GM19395 (cell line): ENCODE measurements at regions not wholly inside any gene's neighbourhood (a gene's known extent, or its start where the extent isn't known, plus 50 kb on each side); places are given as distances from the start of the nearest gene placed in this dataset.

Experiments
- ATAC-seq: cut with Tn5 transposase; IDR thresholded peaks from one replicate; pipeline ENCODE4 v1.9.1; 2021; ENCODE audit warnings: mild to moderate bottlenecking, moderate library complexity; ENCODE audit not compliant: unreplicated experiment

DNA sequence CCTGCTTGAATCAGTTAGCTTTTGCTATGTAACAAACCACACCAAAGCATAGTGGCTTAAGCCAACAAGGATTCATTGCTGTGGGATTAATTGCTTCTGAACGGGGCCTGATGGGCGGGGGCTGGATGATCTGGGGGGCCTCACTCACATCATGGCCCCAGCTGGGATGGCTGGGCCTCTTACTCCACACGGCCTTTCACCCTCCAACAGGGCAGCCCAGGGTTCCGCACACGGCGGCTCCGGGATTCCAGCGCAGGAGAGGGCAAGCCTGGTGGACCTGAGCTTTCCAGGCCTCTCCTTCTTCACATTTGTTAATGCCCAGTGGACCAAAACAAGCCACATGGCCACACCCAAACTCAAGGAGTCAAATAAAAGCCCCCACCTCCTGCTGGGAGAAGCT, 86.3 kb upstream of the PHLPP1 start:
- no peak for ATAC-seq

DNA sequence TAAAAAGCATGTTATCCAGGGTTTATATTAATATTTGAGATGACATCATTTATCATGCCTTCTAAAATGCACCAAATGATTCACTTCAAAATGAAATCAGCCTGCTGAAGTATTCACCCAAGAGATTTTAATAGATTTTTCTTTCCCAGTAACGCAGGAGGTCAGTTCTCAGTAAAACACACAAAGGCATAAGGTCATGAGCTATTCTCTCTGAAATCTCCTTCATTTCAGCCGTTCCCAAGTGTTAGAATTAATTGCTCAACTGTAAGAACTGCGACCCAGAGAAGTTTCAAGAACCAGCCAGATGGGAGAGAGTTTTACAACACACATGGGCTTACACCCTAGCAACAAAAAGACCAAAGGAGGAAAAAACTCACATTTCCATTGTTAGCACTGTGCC, 84.2 kb upstream of the PHLPP1 start:
- no peak for ATAC-seq

DNA sequence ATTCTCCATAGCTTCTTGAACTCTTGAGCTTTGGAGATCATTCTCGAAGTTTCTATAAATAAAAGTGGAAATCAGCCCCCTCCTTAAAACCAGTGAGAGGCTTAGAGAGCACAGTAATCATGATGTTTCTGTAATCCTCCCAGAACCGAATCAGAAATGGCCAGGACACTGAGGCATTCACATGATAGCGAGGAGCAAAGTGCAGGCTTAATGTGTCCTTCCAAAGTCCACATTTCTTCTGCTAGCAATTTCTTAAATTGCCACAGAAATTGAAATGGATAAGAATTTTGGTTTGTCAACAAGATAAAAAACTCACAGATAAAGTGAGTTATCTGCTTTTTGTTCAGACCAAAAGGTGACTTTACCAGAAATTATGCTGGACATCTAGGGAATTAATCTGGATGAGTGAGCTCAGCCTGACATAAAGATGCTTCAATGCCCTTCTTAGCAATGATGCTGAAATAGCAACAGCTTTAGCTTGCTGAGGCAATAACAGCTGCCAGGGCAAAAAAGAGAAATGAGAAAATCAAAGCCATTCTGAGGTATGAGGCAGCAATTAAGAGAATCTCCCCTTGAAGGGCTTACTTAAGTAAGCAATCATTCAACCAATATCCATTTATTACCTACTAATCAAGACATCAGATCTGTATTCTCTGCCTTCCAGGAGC, 82.4 kb upstream of the PHLPP1 start:
- no peak for ATAC-seq

DNA sequence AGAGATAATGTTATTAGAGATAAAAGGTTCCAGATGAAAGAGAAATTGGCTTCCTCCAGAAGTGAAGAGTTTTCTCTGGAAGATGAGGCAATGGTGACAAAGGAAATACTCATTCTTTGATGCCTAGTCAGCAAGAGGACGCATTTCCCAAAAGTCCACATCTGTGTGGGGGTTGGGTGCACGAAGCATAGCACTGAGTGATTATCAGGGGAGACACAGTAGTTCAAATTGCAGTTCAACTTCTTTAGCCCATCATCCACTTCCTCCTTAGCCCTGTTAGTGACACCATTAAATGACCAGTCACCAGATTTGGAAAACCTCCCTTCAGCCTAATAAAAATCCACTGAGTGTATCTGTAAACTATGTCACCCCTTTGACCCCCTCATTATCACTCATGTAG, 80.9 kb upstream of the PHLPP1 start:
- ATAC-seq: no peak

DNA sequence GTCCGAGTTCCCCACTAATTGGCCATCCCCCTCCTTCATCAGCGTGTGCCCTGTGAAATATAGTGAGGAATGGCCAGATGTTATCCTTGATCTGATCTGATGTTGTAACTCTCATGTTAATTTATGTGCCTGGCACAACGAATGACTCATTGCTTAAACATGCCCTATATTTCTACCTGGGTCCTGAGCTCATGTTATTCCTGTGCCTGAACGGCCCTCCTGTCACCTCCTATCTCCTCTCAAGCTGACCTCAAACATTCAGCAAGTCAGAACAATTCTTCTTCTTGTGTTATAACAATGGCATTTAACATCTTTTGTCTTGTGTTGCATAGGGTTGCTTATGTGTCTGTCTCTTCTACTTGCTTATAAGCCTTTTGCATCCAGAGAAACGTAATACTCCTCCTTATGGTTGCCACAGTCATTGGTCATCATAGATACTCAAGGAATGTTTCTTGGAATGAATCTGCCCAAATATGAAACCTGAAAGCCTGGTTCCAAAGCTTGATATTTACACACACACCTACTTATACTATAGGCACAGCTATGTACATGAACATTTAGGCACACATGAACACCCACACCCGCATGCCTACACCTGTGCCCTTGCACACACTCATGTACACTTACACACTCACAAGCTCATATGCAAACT, 80.2 kb upstream of the PHLPP1 start:
- ATAC-seq: no peak

- no peak for ATAC-seq
Measured at GRCh38 chr18:62637403-62637802, 77.9 kb upstream of the PHLPP1 start.

DNA sequence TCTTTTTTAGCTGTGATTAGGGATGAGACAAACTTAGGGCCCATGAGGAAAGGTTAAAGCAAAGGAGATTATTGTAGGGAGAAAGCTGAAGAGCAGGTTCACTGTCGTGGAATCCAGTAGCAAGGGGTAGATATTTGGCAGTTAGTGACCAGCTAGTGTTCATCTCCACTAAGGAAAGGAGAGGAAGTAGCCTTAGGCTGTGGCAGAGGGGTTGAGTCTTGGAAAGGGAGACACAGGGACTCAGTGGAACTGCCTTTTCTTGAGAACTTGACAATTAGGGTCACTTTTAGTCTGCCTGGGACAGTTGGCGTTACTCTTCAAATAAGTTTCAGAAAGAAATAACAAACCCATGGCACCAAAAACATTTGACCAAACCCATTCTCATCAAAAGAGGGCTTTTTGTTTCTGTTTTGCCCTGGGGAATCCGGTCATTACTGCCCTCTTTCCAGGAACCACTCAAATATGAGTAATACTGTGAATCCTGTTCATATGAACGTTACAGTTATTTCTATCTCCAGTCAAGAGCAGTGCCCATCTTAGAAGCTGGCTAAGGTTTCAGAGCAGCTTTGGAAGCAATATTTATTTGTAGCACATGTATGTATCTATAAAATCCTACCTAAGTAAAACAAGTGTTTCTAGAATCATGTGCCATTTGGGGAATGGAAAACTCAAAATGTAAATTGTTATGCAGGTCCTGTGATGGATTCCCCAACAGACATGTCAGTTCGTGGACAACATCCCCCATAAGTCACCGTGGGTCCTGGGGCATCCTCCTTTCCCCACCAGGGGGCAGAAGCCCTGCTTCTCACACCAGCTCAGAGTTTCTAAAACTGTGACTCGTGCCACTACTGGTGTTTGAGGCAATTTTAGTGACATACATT, 77.3 kb upstream of the PHLPP1 start:
- peak; percentile 73 for ATAC-seq

- ATAC-seq: no peak
Measured at GRCh38 chr18:62643181-62643580, 72.2 kb upstream of the PHLPP1 start.

DNA sequence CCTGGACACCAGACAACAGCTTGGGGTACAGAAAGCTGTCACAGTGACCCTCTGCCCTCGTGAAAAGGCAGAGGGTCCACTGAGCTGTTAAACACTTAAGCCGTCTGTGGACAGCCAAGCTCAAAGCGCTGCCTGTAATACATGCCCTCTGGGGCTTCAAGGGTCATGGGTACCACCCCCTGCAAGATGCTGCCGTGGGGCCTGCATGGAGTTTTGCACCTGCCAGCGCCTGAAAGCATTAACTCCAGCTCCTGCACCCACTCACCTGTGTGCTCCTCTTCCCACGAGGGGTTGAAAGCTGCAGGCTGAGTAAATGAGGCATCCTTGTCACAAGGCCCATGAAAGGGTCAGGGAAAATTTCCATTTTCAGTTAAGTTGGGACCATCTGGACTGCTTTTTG, 70.6 kb upstream of the PHLPP1 start:
- no peak for ATAC-seq

- ATAC-seq: no peak
Measured at GRCh38 chr18:62647179-62647578, 68.2 kb upstream of the PHLPP1 start.

DNA sequence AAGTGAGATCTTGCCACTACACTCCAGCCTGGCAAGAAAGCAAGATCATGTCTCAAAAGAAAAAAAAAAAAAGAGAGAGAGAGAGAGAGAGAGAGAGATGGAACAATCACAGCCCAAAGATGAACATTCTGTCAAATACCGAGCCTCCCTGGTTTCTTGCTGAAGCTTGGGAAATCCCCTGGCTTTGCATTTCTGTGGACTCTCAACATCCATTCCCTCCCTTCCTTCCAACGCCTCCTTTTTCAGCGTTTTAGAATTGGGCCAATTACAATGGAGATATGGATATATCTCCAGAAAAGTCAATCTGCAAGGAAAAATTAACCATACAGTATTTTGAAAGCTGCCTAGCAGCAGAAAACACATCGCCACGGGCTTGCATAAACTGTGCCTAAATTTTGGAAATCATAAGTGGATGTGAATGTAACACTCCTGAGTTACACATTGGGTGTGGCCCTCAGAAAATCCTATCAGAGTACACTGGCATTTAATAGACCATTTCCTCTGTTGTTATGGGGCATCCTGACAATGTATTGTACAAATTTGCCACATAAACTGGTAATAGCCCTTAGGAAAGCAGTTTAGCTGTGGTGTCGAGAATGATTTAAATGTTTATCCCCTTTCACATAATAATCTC, 67.2 kb upstream of the PHLPP1 start:
- ATAC-seq: no peak

- peak; percentile 53 for ATAC-seq
Measured at GRCh38 chr18:62651276-62652056, 63.9 kb upstream of the PHLPP1 start.

GRCh38 chr18:62652057-62652629, 63.2 kb upstream of the PHLPP1 start:
- peak; percentile 65 for ATAC-seq

DNA sequence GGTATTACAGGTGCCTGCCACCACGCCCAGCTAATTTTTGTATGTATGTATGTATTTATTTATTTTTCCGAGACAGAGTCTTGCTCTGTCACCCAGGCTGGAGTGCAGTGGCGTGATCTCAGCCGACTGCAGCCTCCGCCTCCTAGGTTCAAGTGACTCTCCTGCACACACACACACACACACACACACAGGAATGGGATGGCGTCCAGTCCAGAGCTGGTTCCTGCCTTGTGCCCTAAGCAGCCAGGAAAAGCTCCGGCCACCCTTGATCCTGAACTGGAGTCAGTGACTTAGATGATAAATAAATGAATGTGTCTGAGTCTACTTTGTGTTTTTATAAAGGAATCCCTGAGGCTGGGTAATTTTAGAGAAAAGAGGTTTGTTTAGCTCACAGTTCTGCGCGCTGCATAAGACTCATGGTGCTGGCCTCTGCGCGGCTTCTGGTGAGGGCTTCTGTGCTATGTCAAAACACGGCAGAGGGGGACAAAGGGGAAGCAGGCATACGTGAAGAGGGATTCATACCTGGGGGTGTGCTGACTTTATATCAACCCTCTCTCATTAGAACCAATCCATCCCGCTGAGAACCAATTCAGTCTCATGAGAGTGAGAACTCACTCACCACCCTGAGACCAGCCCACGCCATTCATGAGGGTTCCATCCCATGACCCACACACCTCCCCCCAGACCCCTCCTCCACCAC, 59.7 kb upstream of the PHLPP1 start:
- no peak for ATAC-seq

DNA sequence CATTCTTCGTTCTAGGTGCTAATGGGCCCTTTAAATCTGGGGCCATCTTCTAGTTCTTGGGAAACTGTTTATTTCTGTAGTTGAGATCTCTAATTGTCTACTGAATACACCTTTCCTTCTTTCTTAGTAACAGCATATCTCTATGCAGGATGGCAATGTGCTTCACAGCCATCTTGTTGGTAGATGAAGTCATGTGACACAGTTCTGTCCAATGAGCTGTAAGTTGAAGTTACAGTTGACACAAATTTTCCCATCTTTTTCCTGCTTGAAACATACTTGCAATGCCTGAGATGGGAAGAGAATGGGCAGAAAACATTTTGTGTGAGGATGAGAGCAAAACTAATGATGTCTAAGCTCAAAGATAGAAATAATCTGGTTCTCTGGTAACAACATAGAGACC, 57.3 kb upstream of the PHLPP1 start:
- ATAC-seq: no peak

DNA sequence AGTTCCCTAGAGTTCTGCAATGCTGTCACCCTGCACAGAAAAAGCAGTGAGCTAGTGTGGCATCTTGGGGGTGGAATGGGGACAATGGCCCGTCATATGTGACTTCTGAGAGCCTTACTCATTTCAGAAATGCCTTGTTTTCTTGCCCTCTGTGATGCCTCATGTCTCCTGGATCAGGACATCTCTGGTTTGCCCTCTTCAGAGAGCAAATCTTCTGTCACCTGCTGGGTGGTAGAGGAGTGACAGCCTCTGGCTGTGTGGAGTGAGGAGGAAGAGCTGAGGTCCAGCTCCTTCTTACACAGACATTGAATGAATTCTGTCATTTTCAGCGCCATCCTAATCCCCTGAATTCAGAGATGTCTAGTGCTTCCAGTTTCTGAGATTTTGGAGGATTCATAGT, 55.6 kb upstream of the PHLPP1 start:
- ATAC-seq: no peak

GRCh38 chr18:62660691-62661090, 54.6 kb upstream of the PHLPP1 start:
- ATAC-seq: no peak

GRCh38 chr18:62663731-62664336, 51.5 kb upstream of the PHLPP1 start:
- peak; percentile 96 for ATAC-seq

DNA sequence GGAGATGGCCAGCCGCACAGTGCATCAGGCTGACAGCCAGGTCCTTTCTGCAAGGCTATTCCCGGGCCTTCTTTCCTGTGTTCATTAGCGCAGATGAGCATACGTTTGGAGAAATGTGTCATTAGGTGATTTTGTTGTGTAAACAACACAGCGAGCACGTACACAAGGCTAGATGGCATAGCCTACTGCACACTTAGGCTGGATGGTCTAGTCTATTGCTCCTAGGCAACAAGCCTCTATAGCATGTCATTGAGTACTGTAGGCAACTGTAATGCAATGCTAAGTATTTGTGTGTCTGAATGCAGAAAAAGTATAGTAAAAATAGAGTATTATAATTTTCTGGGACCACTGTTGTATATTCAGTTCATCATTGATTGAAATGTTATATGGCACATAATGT, 50.9 kb upstream of the PHLPP1 start:
- no peak for ATAC-seq
